Chondrocyte (in vitro differentiated cells): ENCODE measurements at regions not wholly inside any gene's neighbourhood (a gene's known extent, or its start where the extent isn't known, plus 50 kb on each side); places are given as distances from the start of the nearest gene placed in this dataset.

Experiments used
- DNase-seq: peaks from one replicate; pipeline ENCODE4 v3.0.0; 2021; ENCODE audit warnings: mixed read lengths, low spot score
- H3K27ac Mint-ChIP-seq: one replicate; pipeline ENCODE4 v1.8.0; 2021; ENCODE audit warnings: mild to moderate bottlenecking, moderate library complexity, mixed read lengths; ENCODE audit not compliant: unreplicated experiment
- H3K27me3 Mint-ChIP-seq: 2 replicates; pipeline ENCODE4 v1.8.0; 2021; ENCODE audit warnings: low read depth, mixed read lengths
- H3K36me3 Mint-ChIP-seq: 2 replicates; pipeline ENCODE4 v1.8.0; 2021; ENCODE audit warnings: low read depth, mixed read lengths
- H3K4me1 Mint-ChIP-seq: 2 replicates; pipeline ENCODE4 v1.8.0; 2021; ENCODE audit warnings: low read depth, mild to moderate bottlenecking, mixed read lengths
- H3K4me3 Mint-ChIP-seq: one replicate; pipeline ENCODE4 v1.8.0; 2021; ENCODE audit warnings: mild to moderate bottlenecking, moderate library complexity, mixed read lengths; ENCODE audit not compliant: unreplicated experiment
- H3K9me3 Mint-ChIP-seq: 2 replicates; pipeline ENCODE4 v1.8.0; 2021; ENCODE audit warnings: low read depth, mixed read lengths
- TF ChIP-seq, protein P1 (sequence below): fragments of 200-600 bp; sonication (generic); IDR thresholded peaks from 2 replicates; pipeline ENCODE4 v1.5.0; 2021; ENCODE audit warnings: antibody characterized with exemption, mild to moderate bottlenecking, moderate library complexity

DNA sequence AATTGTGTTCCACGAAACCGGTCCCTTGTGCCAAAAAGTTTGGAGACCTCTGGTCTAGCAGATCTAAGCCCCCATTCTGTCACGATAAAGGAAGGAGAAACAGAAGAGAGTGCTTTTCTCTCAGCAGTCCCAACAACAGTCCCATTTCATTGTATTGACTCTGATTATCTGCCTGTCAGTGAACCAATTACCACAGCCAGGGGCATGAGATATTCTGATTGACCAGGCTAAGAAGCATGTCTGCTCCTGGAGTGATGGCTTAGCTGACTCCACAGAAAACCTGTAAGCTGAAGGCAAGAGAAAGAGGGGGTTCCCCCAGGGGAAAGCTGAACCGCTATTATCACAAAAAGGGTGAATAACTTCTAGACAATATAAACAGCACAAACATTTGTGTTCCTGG, 765.4 kb downstream of the SORCS1 start:
- H3K4me3 Mint-ChIP-seq: no peak overlapping the region
- H3K27ac Mint-ChIP-seq: no peak overlapping the region
- H3K4me1 Mint-ChIP-seq: no peaks in the 10 kb centered on the region
- DNase-seq: no peak
- no peaks in the 10 kb centered on the region for H3K36me3 Mint-ChIP-seq
- H3K9me3 Mint-ChIP-seq: no peaks in the 10 kb centered on the region
- H3K27me3 Mint-ChIP-seq: no peaks in the 10 kb centered on the region
- TF ChIP-seq, protein P1, sequence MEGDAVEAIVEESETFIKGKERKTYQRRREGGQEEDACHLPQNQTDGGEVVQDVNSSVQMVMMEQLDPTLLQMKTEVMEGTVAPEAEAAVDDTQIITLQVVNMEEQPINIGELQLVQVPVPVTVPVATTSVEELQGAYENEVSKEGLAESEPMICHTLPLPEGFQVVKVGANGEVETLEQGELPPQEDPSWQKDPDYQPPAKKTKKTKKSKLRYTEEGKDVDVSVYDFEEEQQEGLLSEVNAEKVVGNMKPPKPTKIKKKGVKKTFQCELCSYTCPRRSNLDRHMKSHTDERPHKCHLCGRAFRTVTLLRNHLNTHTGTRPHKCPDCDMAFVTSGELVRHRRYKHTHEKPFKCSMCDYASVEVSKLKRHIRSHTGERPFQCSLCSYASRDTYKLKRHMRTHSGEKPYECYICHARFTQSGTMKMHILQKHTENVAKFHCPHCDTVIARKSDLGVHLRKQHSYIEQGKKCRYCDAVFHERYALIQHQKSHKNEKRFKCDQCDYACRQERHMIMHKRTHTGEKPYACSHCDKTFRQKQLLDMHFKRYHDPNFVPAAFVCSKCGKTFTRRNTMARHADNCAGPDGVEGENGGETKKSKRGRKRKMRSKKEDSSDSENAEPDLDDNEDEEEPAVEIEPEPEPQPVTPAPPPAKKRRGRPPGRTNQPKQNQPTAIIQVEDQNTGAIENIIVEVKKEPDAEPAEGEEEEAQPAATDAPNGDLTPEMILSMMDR: no peak

DNA sequence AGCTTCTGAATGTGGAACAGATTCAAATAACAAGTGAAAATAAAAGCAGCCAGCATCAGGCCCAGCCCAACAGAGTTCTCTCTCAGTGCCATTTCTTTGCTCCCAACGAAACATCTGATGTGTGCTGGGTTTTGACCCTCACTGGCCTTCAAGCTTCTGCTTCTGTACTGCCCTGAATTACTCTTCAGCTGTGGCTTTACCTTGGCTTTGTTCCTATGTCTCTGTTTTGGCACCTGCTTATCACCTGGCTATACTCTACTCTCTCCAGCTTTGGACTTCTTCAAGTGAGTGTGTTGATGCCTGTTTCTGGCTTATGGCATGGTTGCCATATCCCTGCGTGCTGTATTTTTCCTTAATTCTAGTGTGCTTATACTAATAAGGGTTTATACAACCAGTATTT, 768.3 kb downstream of the SORCS1 start:
- Mint-ChIP-seq H3K4me1 (no peaks in the 10 kb centered on the region), H3K36me3 (no peaks in the 10 kb centered on the region), H3K27me3 (no peaks in the 10 kb centered on the region), H3K27ac (no peak overlapping the region), H3K4me3 (no peak overlapping the region), H3K9me3 (no peaks in the 10 kb centered on the region)
- no peak for DNase-seq
- TF ChIP-seq, protein P1: no peak

DNA sequence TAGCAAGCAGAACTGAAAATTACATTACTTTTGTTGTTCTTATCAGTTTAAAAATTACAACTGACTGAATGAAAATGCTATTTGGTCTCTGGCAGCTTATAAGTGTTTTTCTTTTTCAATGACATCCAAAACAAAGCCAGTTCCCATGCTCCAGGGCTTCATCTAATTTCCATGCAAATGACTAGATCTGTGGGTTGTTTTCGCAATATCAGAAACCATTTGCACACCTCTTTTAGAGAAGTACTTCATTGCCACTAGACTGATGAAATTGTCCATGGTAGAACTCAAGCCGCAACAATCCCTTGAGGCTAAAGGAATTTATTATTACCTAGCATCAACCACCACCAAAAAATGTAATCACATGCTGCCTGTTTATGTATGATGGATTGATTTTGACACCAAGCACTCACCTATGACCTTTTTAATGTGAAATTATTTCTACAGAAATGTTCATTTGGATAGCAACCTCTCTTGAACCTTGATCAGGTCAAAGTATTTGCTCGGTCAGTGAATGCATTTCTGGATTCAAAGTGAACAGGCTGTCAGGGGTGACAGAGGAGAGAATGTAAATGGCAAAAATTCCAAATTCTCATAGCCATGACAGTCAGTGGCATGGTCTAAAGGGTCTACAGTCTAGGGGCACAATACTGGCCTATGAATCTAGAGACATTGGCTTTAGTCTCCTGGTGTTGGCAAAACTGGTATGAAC, 769.3 kb downstream of the SORCS1 start:
- H3K36me3 Mint-ChIP-seq: no peaks in the 10 kb centered on the region
- H3K4me1 Mint-ChIP-seq: no peaks in the 10 kb centered on the region
- TF ChIP-seq, protein P1: no peak
- no peak overlapping the region for H3K27ac Mint-ChIP-seq
- H3K9me3 Mint-ChIP-seq: no peaks in the 10 kb centered on the region
- no peak overlapping the region for H3K4me3 Mint-ChIP-seq
- DNase-seq: no peak
- H3K27me3 Mint-ChIP-seq: no peaks in the 10 kb centered on the region

DNA sequence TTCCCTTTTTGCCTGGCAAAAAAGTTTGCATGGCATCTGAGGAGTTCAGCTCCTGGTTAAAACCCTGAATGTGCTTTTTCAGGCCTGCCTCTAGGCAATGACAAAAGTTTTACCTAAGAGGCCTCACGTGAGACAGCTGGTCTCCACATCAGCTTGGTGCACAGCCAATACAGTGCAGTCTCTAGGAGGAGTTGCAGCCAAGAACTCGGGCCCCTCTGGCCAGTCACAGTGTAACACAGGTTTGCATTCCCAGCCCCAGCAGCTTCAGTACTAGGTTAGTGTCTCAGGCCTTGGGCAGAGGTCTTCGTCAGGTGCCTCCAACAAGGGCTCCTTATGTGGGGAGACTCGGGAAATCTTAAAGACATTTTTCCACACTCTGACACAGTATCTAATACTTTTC, 771.7 kb downstream of the SORCS1 start:
- Mint-ChIP-seq H3K9me3 (no peaks in the 10 kb centered on the region), H3K4me1 (no peaks in the 10 kb centered on the region), H3K4me3 (no peak overlapping the region), H3K36me3 (no peaks in the 10 kb centered on the region), H3K27me3 (no peaks in the 10 kb centered on the region), H3K27ac (no peak overlapping the region)
- no peak for DNase-seq
- TF ChIP-seq, protein P1: no peak

DNA sequence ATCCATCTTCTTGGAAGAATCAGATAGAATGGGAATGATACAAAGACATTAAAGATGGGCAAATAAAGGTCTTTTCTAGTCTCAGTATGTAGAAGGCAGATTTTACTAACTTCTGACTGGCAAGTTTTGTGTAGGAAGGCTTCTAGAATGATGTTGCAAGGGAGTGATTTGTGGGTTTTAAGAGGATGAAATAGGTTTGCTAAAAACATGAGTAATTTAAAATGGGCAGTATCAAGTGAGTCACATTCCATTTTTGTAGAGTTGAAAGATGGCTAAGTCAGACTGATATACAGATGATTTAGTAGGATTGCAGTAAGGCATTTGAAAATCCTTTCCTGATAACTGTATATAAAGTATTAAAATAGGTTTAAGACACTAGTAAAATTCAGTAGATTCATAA, 777.4 kb downstream of the SORCS1 start:
- DNase-seq: no peak
- TF ChIP-seq, protein P1: no peak
- no peak overlapping the region for H3K27ac Mint-ChIP-seq
- no peak overlapping the region for H3K4me3 Mint-ChIP-seq
- no peaks in the 10 kb centered on the region for H3K4me1 Mint-ChIP-seq
- H3K27me3 Mint-ChIP-seq: peaks cover 3% of the 10 kb centered on the region
- H3K9me3 Mint-ChIP-seq: no peaks in the 10 kb centered on the region
- no peaks in the 10 kb centered on the region for H3K36me3 Mint-ChIP-seq
